ENCODE measurements at regions not wholly inside any gene's neighbourhood (a gene's known extent, or its start where the extent isn't known, plus 50 kb on each side); places are given as distances from the start of the nearest gene placed in this dataset.
"Not testable (repeated sequence)": the region's sequence is repeated elsewhere in the genome, so short reads cannot be mapped to it uniquely, and the experiment has no call there.

DNA sequence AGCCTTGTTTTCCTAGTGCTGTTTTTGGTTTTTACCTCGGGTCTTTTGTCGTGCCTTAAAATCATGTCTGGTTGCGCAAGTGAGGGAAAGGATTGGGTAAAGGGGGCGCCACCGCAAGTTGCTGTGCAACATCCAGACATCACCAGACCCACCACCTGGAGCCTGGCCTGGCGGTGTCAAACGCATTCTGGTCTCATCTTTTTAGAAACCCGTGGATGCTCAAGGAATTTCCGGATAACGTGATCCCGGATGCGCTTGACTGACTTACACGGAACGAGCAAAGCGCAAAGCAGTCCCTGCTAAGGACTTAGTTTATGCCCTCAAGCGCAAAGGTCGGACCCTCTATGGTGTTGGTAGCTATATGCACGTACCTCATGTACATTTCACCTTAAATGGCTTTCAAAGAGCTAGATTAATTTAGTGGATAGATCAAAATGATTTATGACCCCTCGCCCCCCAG is 105.2 kb downstream of the OR2B2 start:
- Mint-ChIP-seq H3K4me3 (ENCODE audit: low read depth) (peak overlapping the region; percentile 94), H3K27ac (peak overlapping the region; percentile 98), H3K27me3 (no peaks in the 10 kb centered on the region), H3K36me3 (ENCODE audit: insufficient read depth) (no peaks in the 10 kb centered on the region), H3K4me1 (ENCODE audit: low read depth) (peaks cover 24% of the 10 kb centered on the region), H3K9me3 (ENCODE audit: low read depth) (no peaks in the 10 kb centered on the region)
- DNase-seq (ENCODE audit: low spot score, unreplicated experiment) = no peak
- TF ChIP-seq, protein P1, sequence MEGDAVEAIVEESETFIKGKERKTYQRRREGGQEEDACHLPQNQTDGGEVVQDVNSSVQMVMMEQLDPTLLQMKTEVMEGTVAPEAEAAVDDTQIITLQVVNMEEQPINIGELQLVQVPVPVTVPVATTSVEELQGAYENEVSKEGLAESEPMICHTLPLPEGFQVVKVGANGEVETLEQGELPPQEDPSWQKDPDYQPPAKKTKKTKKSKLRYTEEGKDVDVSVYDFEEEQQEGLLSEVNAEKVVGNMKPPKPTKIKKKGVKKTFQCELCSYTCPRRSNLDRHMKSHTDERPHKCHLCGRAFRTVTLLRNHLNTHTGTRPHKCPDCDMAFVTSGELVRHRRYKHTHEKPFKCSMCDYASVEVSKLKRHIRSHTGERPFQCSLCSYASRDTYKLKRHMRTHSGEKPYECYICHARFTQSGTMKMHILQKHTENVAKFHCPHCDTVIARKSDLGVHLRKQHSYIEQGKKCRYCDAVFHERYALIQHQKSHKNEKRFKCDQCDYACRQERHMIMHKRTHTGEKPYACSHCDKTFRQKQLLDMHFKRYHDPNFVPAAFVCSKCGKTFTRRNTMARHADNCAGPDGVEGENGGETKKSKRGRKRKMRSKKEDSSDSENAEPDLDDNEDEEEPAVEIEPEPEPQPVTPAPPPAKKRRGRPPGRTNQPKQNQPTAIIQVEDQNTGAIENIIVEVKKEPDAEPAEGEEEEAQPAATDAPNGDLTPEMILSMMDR (IDR thresholded peaks at IDR 0.05; ENCODE audit: unreplicated experiment) = no peak

DNA sequence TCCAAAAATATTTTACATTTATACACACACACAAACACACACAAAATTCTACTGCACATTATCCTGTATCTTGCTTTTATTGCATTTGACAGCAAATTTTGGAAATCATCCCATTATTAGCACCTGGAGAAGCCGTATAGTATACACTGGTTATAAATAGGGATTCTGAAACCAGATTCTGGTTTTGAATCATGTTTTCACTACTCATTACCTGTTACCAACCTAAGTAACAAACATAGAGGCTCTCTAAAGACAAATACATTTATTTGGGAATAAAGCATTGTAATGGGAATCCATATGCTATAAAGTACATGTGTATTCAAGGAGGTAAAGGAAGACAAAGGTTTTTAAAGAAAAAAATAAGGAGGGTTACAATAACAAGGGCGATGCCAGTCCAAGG is 106.8 kb downstream of the OR2B2 start:
- no peaks in the 10 kb centered on the region for H3K27me3 Mint-ChIP-seq
- H3K9me3 Mint-ChIP-seq (ENCODE audit: low read depth) = no peaks in the 10 kb centered on the region
- H3K27ac Mint-ChIP-seq = peak overlapping the region; percentile 19
- no peaks in the 10 kb centered on the region for H3K36me3 Mint-ChIP-seq (ENCODE audit: insufficient read depth)
- no peak for DNase-seq (ENCODE audit: low spot score, unreplicated experiment)
- H3K4me3 Mint-ChIP-seq (ENCODE audit: low read depth) = no peak overlapping the region
- TF ChIP-seq, protein P1 (IDR thresholded peaks at IDR 0.05; ENCODE audit: unreplicated experiment) = no peak
- peaks cover 15% of the 10 kb centered on the region for H3K4me1 Mint-ChIP-seq (ENCODE audit: low read depth)

DNA sequence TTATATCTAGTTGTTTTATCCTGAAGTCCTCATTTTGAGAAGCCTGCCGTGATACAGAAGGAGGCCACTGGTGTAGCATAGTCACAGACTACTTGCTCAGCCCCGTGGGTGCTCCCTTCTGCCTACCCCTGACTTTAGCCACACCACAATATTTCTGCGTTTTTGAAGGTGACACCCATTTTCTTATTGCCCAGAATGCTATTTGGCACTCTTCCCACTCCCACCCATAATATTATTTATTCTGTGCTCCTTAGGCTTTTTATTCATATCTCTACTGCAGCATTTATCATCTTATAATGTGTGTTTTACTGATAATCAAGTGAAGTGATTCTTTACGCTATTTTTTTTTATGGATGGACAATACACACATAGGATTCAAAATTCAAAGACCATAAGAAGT is 107.3 kb downstream of the OR2B2 start:
- H3K4me1 Mint-ChIP-seq (ENCODE audit: low read depth) = peaks cover 14% of the 10 kb centered on the region
- no peaks in the 10 kb centered on the region for H3K9me3 Mint-ChIP-seq (ENCODE audit: low read depth)
- no peaks in the 10 kb centered on the region for H3K36me3 Mint-ChIP-seq (ENCODE audit: insufficient read depth)
- no peaks in the 10 kb centered on the region for H3K27me3 Mint-ChIP-seq
- H3K4me3 Mint-ChIP-seq (ENCODE audit: low read depth) = no peak overlapping the region
- no peak for DNase-seq (ENCODE audit: low spot score, unreplicated experiment)
- TF ChIP-seq, protein P1 (IDR thresholded peaks at IDR 0.05; ENCODE audit: unreplicated experiment) = no peak
- H3K27ac Mint-ChIP-seq = no peak overlapping the region

DNA sequence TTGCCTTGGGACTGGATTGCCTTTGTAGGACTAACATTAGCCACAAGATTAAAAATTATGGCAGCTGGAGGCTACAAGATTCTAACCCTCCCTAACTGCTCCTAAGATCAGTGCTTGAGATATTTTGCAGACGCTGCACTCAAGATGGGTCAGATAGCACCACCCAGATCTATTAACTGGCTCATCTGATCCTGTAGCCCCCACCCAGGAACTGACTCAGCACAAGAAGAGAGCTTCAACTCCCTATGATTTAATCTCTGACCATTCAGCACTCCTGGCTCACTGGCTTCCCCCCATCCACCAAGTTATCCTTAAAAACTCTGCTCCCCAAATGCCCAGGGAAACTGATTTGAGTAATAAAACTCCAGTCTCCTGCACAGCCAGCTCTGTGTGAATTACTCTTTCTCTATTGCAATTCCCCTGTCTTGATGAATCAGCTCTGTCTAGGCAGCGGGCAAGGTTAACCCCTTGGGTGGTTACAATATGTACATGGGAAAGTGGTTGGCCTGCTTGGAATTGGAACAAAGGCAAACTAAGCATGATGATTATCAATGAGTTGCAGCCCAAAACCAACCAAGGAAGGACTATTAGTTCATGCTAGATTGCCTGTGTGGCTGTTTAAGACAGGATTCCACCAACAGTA is 111.3 kb downstream of the OR2B2 start:
- Mint-ChIP-seq H3K27me3 (no peaks in the 10 kb centered on the region), H3K9me3 (ENCODE audit: low read depth) (no peaks in the 10 kb centered on the region), H3K4me3 (ENCODE audit: low read depth) (no peak overlapping the region), H3K27ac (peak overlapping the region; percentile 64), H3K4me1 (ENCODE audit: low read depth) (peaks cover 11% of the 10 kb centered on the region), H3K36me3 (ENCODE audit: insufficient read depth) (no peaks in the 10 kb centered on the region)
- TF ChIP-seq, protein P1 (IDR thresholded peaks at IDR 0.05; ENCODE audit: unreplicated experiment) = no peak
- DNase-seq (ENCODE audit: low spot score, unreplicated experiment) = no peak

DNA sequence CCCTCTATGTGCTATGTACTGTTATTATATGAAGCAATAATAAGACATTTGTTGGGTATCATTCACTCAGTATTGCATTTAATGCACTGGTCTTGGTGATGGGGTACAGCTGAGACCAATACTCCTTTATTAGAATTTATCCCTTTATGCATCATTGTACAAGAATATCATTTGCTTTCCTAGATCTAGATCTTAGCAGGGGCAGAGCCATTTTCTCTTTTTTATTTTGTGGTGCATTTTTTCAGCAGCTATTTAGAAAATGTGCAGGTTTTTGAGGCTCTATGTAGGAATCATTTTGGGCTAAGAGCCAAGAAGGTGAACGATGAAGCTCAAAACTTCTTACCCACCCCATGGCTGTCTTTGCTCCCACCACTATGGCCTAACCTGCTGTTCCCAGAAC is 114.2 kb downstream of the OR2B2 start:
- Mint-ChIP-seq H3K4me1 (ENCODE audit: low read depth) (peaks cover 27% of the 10 kb centered on the region), H3K27me3 (no peaks in the 10 kb centered on the region), H3K36me3 (ENCODE audit: insufficient read depth) (no peaks in the 10 kb centered on the region), H3K27ac (no peak overlapping the region), H3K4me3 (ENCODE audit: low read depth) (no peak overlapping the region), H3K9me3 (ENCODE audit: low read depth) (no peaks in the 10 kb centered on the region)
- TF ChIP-seq, protein P1 (IDR thresholded peaks at IDR 0.05; ENCODE audit: unreplicated experiment) = no peak
- DNase-seq (ENCODE audit: low spot score, unreplicated experiment) = no peak

DNA sequence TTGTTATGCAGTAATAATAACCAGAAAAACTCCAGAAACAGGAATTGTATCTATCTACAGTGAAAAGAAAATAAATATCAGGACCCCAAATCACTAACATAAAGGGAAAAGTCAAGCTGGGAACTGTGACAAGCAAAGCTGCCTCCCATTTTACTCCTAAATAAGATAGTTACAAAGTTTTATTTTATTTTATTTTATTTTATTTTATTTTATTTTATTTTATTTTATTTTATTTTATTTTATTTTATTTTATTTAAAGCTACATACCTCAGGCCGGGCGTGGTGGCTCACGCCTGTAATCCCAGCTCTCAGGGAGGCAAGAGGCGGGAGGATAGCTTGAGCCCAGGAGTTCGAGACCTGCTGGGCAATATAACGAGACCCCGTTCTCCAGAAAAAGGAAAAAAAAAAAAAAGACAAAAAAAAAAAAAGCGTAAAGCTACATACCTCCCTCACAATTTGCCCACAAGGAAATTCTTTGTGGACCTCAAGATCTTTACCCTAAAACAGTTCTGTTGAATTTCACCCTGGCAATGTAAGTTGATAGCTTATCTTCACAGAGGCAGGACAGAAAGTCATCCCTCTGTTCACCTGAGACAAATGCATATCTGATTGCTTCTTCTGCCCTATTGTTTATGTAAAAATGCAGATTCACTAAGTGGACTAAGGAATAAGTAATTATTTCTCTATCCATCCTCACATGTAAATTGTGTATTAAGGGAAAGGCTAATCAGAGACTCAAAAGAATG is 115.3 kb downstream of the OR2B2 start:
- H3K4me1 Mint-ChIP-seq (ENCODE audit: low read depth) = peaks cover 30% of the 10 kb centered on the region
- DNase-seq (ENCODE audit: low spot score, unreplicated experiment); H3K27ac Mint-ChIP-seq; H3K36me3 Mint-ChIP-seq (ENCODE audit: insufficient read depth); H3K27me3 Mint-ChIP-seq; H3K9me3 Mint-ChIP-seq (ENCODE audit: low read depth); H3K4me3 Mint-ChIP-seq (ENCODE audit: low read depth): not testable (repeated sequence)

All from progenitor cell of endocrine pancreas (in vitro differentiated cells).